Hepatocyte (in vitro differentiated cells): ENCODE measurements at regions not wholly inside any gene's neighbourhood (a gene's known extent, or its start where the extent isn't known, plus 50 kb on each side); places are given as distances from the start of the nearest gene placed in this dataset.

ENCODE experiments used
- CTCF ChIP-seq: fragments of 200-600 bp; sonication (generic); IDR thresholded peaks from 2 replicates; pipeline ENCODE4 v1.5.1; 2016; ENCODE audit warnings: antibody characterized with exemption, mild to moderate bottlenecking; ENCODE audit not compliant: poor library complexity
- EZH2 ChIP-seq: fragments of 200-600 bp; sonication (generic); IDR thresholded peaks from 2 replicates; pipeline ENCODE4 v1.6.1; 2016; ENCODE audit warnings: antibody characterized with exemption, mild to moderate bottlenecking, borderline replicate concordance
- EZH2phosphoT487 ChIP-seq: fragments of 200-600 bp; sonication (generic); IDR thresholded peaks from one replicate; pipeline ENCODE4 v1.6.1; 2018; ENCODE audit warnings: antibody characterized with exemption, mild to moderate bottlenecking, low read depth, moderate library complexity; ENCODE audit not compliant: unreplicated experiment, severe bottlenecking

DNA sequence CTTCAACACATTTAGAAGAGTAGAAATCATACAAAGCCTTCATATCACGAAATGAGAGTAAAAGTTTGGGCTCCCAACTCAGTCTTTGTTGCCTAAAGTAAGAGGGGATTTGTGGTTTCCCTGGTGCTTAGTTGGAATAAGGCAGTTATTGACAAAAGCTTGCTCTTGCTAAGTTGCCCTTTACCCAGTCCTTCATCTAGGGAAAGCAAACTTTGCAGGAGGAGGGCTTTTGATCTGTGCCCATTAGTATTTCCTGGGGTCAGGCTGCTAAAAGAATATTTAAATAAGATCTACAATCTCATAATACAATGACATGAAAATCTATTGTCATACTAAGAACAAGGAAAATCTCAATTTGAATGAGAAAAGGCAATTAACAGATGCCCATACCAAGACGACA, 84.1 kb upstream of the ACO1 start:
- TF ChIP-seq CTCF, result no peak
- TF ChIP-seq EZH2, result no peak
- no peak for TF ChIP-seq EZH2phosphoT487
